GM11168 (cell line): ENCODE measurements at regions not wholly inside any gene's neighbourhood (a gene's known extent, or its start where the extent isn't known, plus 50 kb on each side); places are given as distances from the start of the nearest gene placed in this dataset.

Source experiments
- in situ Hi-C: fragments of 300-500 bp; cut with MboI; formaldehyde crosslinking; loops from one replicate; pipeline ENCODE4 v1.12.0; 2022; ENCODE audit warnings: low sequenced_read_pairs; ENCODE audit not compliant: unreplicated experiment

GRCh38 chr6:140602431-140603248, 1228.2 kb upstream of the CITED2 start:
- in situ Hi-C loops: no loop called here

- in situ Hi-C loops: no loop called here
Measured at GRCh38 chr6:140601021-140601808, 1226.8 kb upstream of the CITED2 start.

- in situ Hi-C loops: no loop called here
Measured at GRCh38 chr6:140599916-140600315, 1225.5 kb upstream of the CITED2 start.

- in situ Hi-C loops: no loop called here
Measured at GRCh38 chr6:140597181-140597580, 1222.7 kb upstream of the CITED2 start.

GRCh38 chr6:140594806-140595128, 1220.3 kb upstream of the CITED2 start:
- in situ Hi-C loops: no loop called here

- in situ Hi-C loops: no loop called here
Measured at GRCh38 chr6:140592877-140593276, 1218.4 kb upstream of the CITED2 start.

GRCh38 chr6:140590641-140591040, 1216.2 kb upstream of the CITED2 start:
- in situ Hi-C loops: no loop called here

- in situ Hi-C loops: no loop called here
Measured at GRCh38 chr6:140586426-140587061, 1212.1 kb upstream of the CITED2 start.

- in situ Hi-C loops: no loop called here
Measured at GRCh38 chr6:140581601-140582000, 1207.2 kb upstream of the CITED2 start.

GRCh38 chr6:140579918-140580317, 1205.5 kb upstream of the CITED2 start:
- in situ Hi-C loops: no loop called here

GRCh38 chr6:140576004-140576555, 1201.6 kb upstream of the CITED2 start:
- in situ Hi-C loops: no loop called here

GRCh38 chr6:140572867-140573266, 1198.4 kb upstream of the CITED2 start:
- in situ Hi-C loops: no loop called here

GRCh38 chr6:140572129-140572528, 1197.7 kb upstream of the CITED2 start:
- in situ Hi-C loops: no loop called here

GRCh38 chr6:140571145-140571544, 1196.7 kb upstream of the CITED2 start:
- in situ Hi-C loops: no loop called here

- in situ Hi-C loops: no loop called here
Measured at GRCh38 chr6:140567466-140567865, 1193.0 kb upstream of the CITED2 start.

- in situ Hi-C loops: no loop called here
Measured at GRCh38 chr6:140566781-140567277, 1192.4 kb upstream of the CITED2 start.

- in situ Hi-C loops: no loop called here
Measured at GRCh38 chr6:140563728-140564127, 1189.3 kb upstream of the CITED2 start.

GRCh38 chr6:140561701-140562100, 1187.3 kb upstream of the CITED2 start:
- in situ Hi-C loops: no loop called here

GRCh38 chr6:140560671-140561070, 1186.2 kb upstream of the CITED2 start:
- in situ Hi-C loops: no loop called here

GRCh38 chr6:140559458-140559857, 1185.0 kb upstream of the CITED2 start:
- in situ Hi-C loops: no loop called here

- in situ Hi-C loops: no loop called here
Measured at GRCh38 chr6:140554421-140554820, 1180.0 kb upstream of the CITED2 start.
